ENCODE measurements at regions not wholly inside any gene's neighbourhood (a gene's known extent, or its start where the extent isn't known, plus 50 kb on each side); places are given as distances from the start of the nearest gene placed in this dataset.
"Not testable (repeated sequence)": the region's sequence is repeated elsewhere in the genome, so short reads cannot be mapped to it uniquely, and the experiment has no call there.

DNA sequence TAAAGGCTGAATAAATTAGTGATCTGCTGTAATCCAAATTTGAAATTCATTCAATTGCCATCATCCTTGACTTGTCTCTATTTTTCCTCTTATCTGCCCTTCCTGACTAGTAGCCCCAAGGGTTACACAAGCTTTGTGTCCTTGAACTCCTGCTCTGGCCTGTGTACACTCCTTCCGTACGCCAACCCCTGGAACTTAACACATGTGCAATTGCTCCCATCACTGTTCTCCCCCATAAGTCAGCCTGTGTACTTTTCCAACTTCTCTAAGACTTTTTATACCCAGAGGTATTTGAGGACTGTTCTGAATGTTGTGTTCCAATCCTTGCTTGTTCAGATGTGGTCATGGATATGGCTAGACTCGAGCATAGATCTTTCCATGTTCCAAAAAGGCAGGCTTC, 171.1 kb upstream of the G2E3 start:
- DNase-seq, result no peak

GRCh38 chr14:30389134-30389876, 169.7 kb upstream of the G2E3 start:
- no peak for DNase-seq

DNA sequence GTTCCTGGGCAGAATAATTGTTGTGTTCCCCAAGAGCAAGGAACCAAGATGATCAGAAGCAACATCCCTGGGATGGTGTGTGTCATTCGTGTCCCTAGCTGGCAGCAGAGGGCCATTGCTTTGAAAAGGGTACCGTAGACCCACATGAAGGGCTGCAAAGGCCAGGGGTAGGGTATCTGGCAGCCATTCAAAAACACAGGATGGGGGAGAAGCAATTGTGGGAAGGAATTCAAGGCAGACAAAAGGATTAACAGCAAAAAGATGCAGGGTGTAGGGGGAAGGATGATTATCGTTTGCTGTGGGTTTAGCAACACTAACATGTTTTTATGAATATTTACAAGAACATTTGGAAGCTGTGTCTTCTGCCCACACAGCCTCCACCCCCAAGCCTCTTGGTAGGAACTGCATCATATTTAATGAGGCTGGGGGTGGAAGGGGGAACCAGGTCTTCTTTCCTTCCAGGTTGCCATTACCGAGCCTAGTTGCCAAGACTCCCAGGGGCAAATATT, 169.0 kb upstream of the G2E3 start:
- no peak for DNase-seq

- no peak for DNase-seq
Observed at GRCh38 chr14:30395065-30395464, 163.9 kb upstream of the G2E3 start.

- no peak for DNase-seq
Observed at GRCh38 chr14:30402846-30403245, 156.1 kb upstream of the G2E3 start.

DNA sequence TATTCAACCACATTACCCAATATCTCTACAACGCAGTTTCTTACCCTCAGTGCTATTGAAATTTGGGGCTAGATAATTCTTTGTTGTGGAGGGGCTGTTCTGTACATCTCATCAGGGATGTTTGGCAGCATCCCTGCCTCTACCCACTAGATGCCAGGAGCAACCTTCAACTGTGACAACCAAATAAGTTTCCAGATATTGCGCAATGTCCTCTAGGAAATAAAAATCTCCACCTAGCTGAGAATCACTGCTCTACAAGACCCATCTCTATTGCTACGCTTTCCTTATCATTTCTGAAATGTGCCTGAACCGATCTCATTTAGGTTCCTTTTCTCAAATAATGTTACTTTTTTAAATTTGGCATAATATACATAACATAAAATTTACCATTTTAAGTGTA, 155.2 kb upstream of the G2E3 start:
- no peak for DNase-seq

- DNase-seq, result not testable (repeated sequence)
Observed at GRCh38 chr14:30409508-30410015, 149.4 kb upstream of the G2E3 start.

DNA sequence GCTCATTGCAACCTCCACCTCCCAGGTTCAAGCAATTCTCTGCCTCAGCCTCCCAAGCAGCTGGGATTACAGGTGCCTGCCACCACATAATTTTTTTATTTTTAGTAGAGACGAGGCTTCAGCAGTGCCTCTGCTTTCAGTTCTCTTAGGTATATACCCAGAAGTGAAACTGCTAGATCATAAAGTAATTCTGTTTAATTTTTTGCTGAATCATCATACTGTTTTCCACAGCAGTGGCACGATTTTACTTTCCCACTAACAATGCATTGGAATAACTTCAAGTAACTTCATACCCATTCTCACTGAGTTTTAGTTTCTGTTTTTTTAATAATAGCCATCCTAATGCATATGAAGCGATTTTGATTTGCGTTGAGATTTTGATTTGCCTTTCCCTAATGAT, 148.0 kb upstream of the G2E3 start:
- no peak for DNase-seq

DNA sequence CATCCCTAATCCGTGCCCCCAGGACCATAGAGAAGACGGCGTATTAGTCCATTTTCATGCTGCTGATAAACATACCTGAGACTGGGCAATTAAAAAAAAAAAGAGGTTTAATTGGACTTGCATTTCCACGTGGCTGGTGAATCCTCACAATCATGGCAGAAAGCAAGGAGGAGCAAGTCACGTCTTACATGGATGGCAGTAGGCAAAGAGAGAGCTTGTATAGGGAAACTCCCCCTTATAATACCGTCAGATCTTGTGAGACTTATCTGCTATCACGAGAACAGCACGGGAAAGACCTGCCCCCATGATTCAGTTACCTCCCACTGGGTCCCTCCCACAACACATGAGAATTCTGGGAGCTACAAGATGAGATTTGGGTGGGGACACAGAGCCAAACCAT, 145.8 kb upstream of the G2E3 start:
- DNase-seq, result not testable (repeated sequence)

GRCh38 chr14:30417121-30417520, 141.8 kb upstream of the G2E3 start:
- no peak for DNase-seq

- no peak for DNase-seq
Observed at GRCh38 chr14:30417999-30418398, 141.0 kb upstream of the G2E3 start.

- DNase-seq, result no peak
Observed at GRCh38 chr14:30419037-30419436, 139.9 kb upstream of the G2E3 start.

GRCh38 chr14:30420515-30420914, 138.4 kb upstream of the G2E3 start:
- DNase-seq, result no peak

DNA sequence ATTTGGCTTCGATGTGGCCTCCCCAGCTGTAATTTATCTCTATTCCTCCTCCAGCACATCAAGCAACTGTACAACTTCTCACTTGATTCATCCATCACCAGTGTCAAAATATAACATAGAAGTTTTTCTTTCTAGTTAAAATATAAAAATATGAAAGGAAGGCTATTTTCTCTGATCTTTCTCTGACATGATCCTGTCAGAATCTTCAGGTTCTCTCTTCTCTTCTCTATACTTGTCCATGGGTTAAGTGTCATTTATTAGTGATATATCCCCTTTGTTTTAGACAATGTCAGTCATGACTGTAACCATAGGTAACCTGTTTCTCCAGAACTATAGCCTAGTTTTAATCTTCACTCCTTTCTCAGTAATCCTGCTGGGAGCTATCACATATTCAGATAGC, 132.5 kb upstream of the G2E3 start:
- no peak for DNase-seq

- DNase-seq, result no peak
Observed at GRCh38 chr14:30427401-30427800, 131.6 kb upstream of the G2E3 start.

GRCh38 chr14:30427846-30428245, 131.1 kb upstream of the G2E3 start:
- no peak for DNase-seq

DNA sequence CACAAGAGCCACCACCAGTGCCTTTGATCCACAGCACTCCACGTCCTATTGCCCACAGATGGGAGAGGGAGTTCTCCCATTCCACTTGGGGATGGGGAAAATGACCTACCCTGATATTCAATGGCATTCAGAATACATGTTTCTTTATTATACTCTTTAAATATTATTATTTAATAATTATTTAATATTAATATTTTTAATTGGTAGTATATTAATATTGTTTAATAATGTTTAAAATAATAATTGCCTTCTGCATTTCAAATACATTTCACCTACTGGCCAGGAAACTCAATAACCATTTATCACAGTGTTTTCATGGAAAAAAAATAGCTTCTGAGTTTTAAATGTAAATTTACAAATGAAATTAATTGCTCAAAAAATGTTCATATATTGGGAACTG, 127.4 kb upstream of the G2E3 start:
- no peak for DNase-seq

GRCh38 chr14:30440961-30441360, 118.0 kb upstream of the G2E3 start:
- no peak for DNase-seq

DNA sequence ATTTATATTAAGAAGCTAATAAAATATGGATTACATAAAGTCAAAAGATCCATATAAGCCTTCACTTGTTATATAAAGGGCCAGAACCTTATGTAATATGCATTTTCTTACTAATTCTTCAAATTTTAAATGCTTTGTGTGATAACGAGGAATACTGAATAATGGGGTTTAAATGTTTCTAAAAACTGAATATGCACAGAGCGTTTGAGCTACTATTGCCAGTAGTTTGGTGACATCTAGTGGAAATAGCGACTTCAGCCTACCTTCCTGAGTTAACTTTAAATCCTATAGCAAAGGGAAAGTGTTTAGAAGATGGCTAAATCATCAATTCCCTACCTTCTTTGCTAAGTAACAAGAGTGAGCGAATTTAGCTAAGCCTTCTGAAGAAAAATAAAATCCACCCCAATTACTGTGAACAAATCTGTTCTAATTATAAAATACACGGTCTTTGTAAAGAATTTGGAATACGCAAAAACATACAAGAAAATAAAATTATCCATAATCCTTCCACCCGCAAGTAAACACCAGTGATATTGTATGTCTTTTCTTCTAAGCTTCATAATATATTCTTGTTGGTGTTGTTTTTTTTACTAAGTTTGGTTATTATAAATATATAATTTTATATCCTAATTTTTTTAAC, 115.5 kb upstream of the G2E3 start:
- no peak for DNase-seq

DNA sequence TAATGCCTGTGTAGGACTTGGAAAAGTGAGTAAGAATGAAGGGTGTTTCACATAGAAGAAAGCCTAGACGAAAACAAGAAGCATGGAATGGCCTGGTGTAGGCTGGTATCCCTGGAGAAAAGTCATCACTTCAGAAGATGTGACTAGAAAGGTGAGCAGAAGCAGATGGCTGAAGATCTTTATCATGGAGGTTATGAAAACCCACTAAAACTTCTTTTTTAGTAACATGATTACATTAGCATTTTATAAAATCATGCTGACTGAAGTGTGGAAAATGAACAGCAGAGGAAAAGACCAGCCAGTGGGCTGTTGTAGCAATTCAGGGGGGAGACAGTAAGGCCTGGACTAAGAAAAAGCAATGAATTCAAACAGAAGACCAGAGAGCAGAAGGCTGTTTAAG, 114.5 kb upstream of the G2E3 start:
- no peak for DNase-seq

- no peak for DNase-seq
Observed at GRCh38 chr14:30445011-30445793, 113.8 kb upstream of the G2E3 start.

- DNase-seq, result no peak
Observed at GRCh38 chr14:30445852-30446251, 113.1 kb upstream of the G2E3 start.
